ENCODE measurements at regions not wholly inside any gene's neighbourhood (a gene's known extent, or its start where the extent isn't known, plus 50 kb on each side); places are given as distances from the start of the nearest gene placed in this dataset.

GRCh38 chr20:54335299-54335698, 127.4 kb downstream of the PFDN4 start:
- Mint-ChIP-seq H3K4me3 (no peak overlapping the region), H3K36me3 (no peaks in the 10 kb centered on the region), H3K9me3 (peaks cover 18% of the 10 kb centered on the region), H3K27me3 (ENCODE audit: low read depth) (no peaks in the 10 kb centered on the region), H3K27ac (no peak overlapping the region), H3K4me1 (no peaks in the 10 kb centered on the region)
- POLR2A ChIA-PET, result no interaction called here
- CTCF ChIA-PET, result no interaction called here
- no peak for TF ChIP-seq E2F5 (CRISPR knock-in tag; IDR thresholded peaks at IDR 0.05)
- no peak for DNase-seq (ENCODE audit: low spot score)
- ATAC-seq, result no peak

GRCh38 chr20:54337144-54337543, 129.3 kb downstream of the PFDN4 start:
- POLR2A ChIA-PET, result no interaction called here
- TF ChIP-seq ZBTB21 (CRISPR knock-in tag; IDR thresholded peaks at IDR 0.05; ENCODE audit: borderline replicate concordance) (no peak), USF2 (CRISPR knock-in tag; IDR thresholded peaks at IDR 0.05) (no peak), ZNF532 (CRISPR knock-in tag; IDR thresholded peaks at IDR 0.05; ENCODE audit: borderline replicate concordance) (no peak), NR2C2 (CRISPR knock-in tag; IDR thresholded peaks at IDR 0.05) (no peak), AR (CRISPR knock-in tag; IDR thresholded peaks at IDR 0.05) (no peak), SMAD3 (CRISPR knock-in tag; IDR thresholded peaks at IDR 0.05; ENCODE audit: borderline replicate concordance) (no peak), ATF3 (CRISPR knock-in tag; conservative IDR thresholded peaks at IDR 0.05) (no peak), ZNF121 (CRISPR knock-in tag; IDR thresholded peaks at IDR 0.05) (no peak), SMAD4 (CRISPR knock-in tag; IDR thresholded peaks at IDR 0.05) (no peak), IRF1 (CRISPR knock-in tag; IDR thresholded peaks at IDR 0.05) (no peak), PRDM15 (CRISPR knock-in tag; IDR thresholded peaks at IDR 0.05) (no peak)
- no peaks in the 10 kb centered on the region for H3K27me3 Mint-ChIP-seq (ENCODE audit: low read depth)
- H3K36me3 Mint-ChIP-seq, result no peaks in the 10 kb centered on the region
- H3K4me1 Mint-ChIP-seq, result no peaks in the 10 kb centered on the region
- no peak overlapping the region for H3K27ac Mint-ChIP-seq
- H3K9me3 Mint-ChIP-seq, result peaks cover 15% of the 10 kb centered on the region
- ATAC-seq (no peak), DNase-seq (ENCODE audit: low spot score) (no peak)
- H3K4me3 Mint-ChIP-seq, result no peak overlapping the region
- CTCF ChIA-PET, result no interaction called here
